Hematopoietic multipotent progenitor cell treated with erythropoietin and hydrocortisone succinate and interleukin-3 and kit ligand, for 4 days (in vitro differentiated cells): ENCODE measurements at regions not wholly inside any gene's neighbourhood (a gene's known extent, or its start where the extent isn't known, plus 50 kb on each side); places are given as distances from the start of the nearest gene placed in this dataset.

Experiments used
- DNase-seq: peaks from one replicate; pipeline ENCODE4 v3.0.0-alpha.2; 2015

DNA sequence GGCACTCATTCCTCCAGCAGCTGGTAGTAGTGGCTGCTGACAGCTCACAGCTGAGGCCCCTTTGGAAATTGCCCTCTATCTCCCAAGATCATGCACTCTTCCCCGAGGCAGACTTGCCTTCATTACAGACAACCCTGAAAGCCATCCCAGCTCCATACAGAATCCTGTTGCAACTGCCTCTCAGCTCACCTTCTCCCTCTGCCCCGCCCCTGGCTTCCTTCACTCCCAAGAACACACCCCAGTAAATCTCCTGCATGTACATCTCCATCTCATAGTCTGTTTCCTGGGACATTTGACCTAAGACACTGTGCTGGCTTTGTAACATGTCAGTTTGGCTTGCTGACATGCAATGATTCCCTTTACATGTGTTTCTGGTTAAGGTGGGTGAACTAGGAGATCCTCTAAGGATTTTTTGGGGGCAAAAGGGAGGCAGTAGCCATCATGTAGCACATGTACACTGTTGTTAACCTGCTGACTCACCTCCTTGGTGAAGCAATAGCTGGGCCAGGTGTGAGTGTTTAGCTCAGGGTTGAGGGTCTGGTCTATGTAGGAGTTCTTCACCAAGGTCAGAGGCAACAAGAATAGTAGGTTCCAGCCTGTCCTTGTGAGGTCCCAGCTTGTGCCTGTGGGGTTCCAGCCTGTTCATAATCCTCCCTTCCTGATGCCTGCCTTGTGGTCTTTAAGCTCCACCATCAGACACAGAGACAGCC lies 179.6 kb downstream of the CSNK2A3 start:
- DNase-seq: no peak

DNA sequence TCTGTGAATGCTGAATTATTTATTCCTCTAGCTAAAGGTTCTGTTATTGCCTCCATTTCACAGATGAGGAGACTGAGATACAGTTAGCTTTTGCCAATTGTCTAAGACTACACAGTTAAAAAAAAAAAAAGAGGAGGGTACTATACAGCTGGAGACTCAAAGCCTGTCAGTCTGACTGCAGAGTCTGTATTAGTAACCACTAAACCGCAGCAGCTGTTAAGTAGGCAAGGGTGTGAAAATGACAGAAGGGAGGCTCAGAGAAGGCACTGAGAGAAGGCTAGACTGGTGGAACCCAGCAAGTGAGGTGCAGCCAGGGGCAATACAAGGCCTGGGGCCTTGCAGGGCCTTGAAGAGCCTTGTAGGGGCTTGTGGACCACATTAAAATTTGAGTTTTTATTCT lies 181.2 kb downstream of the CSNK2A3 start:
- DNase-seq: no peak

DNA sequence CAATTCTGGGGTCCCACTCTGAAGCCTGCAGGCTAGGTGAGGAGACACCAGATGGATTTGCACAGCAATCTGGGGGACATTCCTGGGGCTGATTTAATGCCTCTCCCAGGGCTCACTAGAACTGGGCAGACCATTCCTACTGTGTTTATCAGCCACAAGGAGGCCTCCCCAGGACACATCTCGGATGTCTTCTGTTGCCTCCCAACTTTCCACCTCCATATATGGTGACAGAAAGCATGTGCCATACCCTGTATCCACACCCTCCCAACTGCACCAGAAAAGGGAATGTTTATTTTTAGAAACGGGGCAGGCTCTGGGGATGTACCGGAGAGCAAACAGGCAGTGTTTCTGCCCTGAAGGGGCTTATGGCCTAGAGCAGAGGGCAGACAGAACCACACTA lies 181.8 kb downstream of the CSNK2A3 start:
- no peak for DNase-seq

DNA sequence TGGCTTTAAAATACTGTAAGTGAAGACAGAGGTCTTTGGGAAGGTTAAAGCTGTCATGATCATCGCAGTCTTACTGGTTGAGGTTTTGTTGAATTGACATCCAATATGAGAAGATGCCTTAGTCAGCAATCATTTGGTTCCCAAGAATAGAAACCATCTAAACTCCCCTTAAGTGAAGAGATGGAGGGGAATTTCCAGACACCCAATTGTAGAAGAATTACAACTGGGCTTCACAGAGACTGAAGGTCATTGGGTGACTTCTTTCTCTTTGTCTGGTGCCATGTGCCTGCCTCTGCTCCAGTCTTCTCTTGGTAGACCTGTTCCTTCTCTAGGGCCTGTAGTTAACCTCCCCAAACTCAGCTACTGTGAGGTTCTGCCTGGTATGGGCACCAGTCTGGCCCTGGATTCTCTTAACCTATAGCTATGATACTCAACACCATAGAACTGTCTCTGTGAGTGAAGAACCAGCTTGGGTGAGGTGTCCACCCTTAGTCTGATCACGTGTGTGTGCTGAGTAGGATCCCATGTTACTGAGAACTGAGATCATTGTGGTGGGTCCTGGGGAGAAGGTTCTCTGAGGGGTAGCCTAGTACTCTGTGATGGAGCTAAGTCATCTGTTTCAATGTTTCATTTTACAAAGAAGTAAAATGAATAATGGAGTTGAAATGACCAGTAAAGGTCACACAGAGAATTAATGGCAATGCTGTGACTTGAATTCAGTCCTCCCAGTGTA lies 182.5 kb downstream of the CSNK2A3 start:
- DNase-seq: no peak

DNA sequence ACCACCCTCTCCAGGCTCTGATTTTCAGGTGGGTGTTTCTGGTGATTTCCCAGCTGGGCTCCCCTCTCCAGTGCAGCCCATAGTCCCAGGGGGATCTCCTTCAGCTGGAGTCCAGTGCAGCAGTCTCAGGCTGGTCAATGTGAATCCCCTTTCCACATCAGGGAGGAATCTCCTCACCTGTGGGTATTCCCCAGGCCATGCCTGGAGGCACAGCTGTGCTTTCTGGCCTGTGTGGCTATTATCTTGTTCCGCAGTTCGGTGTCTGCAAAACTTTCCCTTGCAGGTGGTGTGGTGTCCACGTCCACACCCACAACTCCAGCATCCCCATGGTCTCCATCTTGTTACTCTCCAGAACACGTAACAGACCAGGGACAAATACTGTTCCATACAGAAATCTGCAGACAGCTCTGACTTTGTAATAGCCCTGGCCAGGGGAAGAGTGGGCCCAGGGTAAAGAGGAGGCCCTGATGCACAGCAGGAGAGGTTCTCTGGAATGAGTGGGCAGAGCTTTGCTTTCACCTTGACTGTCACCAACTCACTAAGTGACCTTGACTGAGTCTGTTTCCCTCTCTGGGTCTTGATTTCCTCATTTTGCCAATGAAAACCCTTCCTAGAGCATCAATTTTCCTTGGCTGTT lies 183.2 kb downstream of the CSNK2A3 start:
- no peak for DNase-seq

DNA sequence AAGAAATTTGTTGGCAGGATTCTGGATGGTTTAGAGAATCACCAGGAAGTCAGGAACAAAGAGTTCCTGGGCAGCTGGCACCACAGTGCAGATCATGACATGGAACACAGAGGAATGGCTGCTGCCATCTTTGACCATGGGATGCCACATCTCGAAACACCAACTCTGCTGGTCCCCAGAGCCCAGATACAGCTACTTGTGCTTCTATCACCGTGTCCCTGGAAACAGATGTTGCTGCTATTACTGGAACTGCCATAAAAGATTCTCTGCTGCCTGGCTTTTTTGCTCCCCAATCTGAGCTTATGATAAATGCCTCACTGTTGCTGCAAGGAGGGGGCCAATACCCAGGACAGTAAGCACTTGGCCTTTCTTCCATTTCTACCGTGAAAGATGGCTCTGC lies 185.2 kb downstream of the CSNK2A3 start:
- DNase-seq: no peak

DNA sequence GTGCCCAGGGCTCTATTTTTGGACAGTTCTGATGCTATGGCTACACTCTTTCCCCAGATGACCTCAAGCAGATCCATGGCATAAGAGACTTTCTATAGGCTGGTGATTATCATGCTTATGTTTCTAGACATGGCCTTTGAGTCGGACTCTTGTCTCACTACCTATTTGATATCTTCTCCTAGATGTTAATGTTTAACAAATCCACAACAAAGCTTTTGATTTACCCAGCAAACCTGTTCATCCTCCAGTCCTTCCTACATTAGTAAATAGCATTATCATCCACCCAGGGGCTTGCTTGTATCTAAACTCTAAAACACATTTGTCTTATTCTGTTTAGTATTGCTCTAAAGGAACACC lies 188.7 kb downstream of the CSNK2A3 start:
- DNase-seq: no peak

DNA sequence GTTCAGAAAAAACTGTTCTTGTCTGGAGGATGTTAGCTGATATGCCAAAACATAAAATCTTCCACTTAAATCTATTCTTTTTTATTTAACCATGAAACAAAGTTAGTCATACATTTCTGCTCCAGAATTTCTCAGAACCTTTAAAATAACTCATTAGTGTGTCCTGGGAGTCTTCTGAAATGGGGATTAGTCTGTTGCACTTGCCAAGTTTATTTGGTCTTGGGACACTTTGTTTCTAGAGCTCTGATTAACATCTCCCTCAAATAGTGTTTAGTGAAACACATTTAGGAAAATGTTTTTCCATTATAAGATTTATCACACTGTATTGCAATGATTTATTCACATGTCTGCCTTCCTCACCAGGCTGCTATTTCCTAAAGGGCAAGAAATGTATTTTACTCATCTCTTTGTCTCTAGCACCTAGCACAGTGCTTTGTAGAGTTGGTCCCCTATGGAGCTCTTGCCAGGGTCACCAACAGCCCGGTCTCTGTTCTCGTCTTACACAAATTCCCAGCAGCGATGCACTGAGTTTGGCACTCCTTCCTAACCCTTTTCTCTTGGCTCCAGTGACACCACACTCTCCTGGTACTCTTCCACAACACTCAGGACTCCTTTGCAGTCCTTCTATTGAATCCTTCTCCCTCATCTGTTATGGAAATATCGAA lies 189.2 kb downstream of the CSNK2A3 start:
- no peak for DNase-seq

DNA sequence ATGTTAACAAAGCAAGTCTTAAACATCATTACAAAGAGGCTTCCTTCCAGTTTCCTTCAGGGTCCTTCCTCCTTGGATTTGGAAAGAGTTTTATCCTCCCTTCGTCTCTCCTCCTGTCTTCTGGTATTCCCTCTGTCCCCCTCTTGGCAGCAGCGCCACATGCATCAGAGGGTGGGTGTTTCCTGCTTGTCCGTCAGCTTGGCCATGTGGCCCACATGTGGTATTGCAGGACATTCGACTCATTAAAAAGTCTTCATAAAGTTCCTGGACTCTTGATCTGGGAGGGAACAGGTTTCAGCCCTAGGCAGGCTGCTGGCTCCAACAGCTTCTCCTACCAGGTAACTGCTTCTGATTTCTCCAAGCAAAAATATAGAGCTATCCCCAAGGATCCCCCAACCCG lies 189.8 kb downstream of the CSNK2A3 start:
- peak; percentile 12 for DNase-seq

DNA sequence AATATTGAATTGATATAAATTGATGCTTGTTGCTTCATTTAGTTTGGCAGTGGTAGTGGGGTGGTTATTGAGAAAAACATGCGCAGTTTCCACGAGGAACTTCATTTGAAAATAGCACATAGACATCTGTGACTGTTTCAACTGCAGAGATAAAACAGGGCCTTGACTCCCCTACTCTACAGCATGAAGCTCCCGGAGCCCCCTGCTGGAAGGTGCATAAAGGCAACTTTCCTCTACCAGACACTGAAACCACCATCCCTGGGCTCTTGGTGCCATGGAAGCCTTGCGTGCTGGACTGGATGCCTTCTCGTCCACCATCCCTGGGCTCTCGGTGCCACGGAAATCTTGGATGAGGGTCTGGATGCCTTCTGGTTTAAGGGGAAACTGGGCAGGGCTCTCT lies 195.9 kb downstream of the CSNK2A3 start:
- peak; percentile 76 for DNase-seq

DNA sequence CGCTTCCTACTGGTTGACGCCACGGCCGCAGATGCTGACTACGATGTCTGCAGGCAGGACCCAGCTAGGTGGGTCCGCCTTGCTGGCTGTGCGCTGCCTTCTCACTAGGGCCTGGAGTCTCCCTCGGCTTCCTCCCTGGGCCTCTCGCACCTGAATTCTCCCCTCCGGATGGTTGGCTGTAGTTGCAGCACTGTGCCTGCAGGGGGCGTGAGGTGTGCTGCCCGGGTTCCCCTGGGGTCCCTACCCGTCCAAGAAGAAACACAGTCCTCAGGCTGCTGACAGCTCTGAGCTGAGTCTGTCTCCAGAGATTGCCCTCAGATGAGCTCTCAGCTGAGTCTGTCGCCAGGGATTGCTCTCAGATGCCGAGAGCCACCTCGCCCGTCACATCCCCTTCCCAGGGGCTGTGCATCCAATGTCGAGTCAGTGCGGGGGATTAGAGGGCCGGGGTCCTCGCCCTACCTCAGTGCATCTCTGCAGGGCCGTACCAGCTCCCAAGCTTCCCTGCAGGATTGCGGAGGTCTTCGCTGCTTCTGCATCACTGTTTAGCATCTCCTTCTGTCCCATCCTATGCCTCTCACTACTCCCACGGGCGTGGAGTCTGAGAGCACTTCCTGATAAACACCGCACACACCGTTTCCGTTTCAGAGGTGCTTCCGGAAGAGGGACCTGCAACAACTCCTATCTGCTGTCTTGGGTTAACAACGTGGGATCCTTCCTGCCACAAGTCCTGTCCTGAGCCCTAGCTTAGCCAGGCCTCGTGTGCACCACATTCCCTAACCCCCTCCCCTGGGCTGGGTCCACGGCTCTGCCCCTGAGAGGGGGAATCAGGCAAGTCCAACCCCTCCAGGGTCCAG lies 196.9 kb downstream of the CSNK2A3 start:
- DNase-seq: peak; percentile 29

DNA sequence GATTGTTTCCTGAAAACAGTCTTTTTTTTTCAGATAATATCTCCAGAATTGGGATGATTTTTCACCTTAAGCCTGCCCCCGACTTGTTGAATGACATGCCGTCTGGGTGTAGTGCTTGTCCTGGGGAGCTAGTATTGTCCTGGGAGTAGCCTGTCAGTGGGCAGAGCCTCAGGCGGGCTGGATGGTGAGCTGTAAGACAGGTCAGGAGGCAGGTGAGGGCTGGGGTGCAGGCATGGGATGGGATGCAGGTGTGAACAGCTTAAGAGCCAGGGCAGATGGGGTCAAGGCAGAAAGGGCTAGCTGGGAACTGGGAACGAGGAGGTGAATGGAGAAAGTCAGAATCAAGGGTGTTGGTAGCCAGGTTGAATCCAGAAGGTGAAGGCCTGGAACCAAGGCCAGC lies 200.2 kb downstream of the CSNK2A3 start:
- no peak for DNase-seq

DNA sequence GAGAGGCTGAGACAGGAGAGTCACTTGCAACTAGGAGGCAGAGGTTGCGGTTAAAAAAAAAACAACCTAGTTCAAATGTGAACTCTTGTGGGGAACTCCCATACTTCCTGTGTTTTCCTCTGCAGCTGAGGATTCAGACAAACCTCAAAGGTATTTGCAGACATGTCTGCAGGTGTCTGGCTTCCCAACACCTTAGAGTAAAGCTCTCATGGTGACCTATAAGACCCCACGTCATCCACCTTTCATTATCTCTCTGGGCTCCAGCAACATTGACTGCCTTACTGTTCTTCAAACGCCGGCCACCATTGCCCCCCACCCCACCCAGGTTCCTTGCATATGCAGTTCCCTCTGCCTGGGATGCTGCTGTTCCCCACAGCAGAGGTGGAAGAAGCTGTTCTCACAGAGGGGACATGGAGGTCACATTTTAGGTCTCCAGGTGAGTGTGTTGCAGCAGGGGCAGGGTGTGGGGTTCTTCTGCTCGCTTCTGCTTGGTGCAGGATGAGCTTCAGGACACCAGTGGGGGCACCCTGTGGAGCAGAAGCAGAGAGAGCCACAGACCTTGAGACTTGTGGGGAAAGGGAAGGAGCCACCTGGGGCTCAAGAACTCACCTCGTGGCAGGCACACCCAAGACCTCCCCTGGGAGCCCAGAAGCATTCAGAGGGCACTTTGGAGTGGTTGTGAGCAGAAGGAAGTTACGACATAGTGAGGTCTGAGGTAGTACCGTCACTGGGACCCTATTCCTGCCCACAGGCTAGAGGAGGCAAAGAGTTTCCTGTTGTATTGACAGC lies 203.2 kb downstream of the CSNK2A3 start:
- peak; percentile 45 for DNase-seq

DNA sequence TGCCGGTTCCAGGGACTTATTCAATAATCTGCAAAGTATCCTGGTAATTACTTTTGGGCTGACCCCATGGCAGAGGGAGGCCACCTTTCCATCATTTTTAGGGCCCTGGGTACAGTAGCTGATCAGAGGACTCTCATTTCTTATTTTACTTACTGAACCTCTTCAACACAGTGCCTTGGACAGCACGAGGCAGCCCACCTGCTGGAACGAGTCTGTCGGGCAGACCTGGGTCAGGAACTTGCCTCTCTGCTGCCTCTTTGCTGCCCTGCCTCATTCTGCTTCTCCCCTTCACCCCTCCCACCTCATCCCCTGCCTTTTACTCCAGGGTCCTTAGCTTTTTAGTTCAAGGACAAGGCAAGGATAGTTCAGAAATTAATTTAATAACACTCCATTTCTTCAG lies 204.5 kb downstream of the CSNK2A3 start:
- DNase-seq: no peak

DNA sequence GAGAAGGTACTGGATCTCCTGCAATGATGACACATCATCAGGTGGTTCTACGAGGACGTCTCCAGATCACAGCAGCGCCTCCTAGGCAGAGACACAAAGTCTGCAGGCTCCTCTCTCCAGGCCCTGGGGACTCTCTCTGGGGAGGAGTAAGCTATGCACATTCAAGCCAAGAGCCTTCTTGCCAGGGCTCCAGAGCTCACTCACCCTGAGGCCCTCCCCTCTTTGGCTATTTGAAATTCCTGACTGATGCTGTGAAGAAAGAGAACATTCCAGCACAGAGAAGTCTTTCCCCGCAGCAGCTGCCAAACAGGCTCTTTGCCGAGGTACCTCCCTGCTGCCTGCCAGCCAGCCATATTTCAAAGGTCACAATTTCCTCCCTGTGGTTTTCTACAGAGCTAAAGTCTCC lies 204.9 kb downstream of the CSNK2A3 start:
- peak; percentile 7 for DNase-seq

DNA sequence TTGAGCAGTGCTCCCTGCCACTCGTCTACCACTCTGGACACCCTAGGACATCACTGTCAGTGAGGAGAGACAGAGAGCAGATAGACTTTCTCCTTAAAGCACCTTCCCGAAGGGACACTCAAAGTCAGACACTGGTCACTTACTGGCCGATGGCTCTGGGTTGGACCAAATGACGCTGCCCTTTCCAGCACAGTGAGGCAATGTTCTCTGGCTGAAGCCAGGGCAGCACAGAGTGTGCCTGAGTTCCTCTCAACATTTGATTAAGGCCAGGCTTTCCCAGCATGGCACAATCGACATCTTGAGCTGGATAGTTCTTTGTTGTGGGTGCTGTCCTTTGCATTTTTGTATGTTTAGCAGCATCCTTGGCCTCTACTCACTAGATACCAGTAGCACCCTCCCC lies 206.2 kb downstream of the CSNK2A3 start:
- no peak for DNase-seq

DNA sequence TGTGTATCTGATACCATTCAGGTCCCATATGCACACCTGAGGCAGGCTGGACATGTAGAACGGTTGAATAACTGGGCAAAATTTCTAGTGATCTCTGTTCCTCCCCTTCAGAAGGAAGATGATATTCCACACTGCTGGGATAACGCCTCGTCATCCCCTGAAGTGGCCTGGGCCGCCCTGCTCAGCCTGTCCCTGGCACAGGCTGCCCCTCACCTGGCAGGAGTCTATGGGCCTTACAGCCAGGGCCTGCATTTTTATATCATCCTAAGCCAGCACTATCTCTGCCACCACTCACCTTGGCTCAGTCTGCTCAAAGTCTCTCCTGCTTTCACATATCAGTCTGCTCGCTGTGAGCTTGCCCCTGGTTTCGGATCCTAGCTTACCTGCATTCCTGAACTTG lies 209.2 kb downstream of the CSNK2A3 start:
- no peak for DNase-seq

DNA sequence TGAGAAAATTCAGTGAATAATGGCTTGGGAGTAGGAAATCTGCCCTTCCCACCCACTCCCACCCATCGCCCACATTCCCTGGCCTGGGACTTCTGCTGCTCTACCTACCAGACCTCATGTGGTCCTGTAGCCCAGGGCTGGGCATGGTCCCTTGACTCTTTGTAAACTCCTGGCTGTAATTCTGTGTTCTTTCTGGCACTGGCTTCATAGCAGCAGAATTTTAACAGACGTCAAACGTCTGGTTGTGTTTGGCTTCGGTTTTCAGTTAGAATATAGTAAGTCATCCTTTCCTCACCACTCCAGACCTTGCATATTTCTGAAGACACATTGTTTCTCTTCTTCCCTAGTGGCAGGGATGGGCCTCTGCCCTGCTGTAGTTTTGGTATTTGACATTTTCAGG lies 210.6 kb downstream of the CSNK2A3 start:
- DNase-seq: no peak

DNA sequence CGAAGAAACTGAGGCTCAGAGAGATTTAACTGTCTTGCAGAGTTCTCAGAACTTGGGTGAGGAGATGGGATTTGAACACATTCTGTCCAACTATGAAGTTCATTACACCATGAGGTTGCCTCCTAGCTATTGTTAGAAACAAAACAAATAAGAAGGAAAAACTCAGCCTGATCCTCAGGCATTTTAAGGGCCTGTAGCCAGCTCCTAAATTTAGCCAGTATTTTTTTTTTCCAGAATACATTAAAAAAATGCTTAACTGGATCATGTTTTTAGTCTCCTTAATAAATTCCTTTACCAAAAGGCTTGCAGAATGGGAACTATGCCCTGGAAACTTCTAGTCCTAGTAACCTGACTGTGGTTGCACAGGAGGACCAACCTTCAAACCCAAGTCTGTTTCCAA lies 212.0 kb downstream of the CSNK2A3 start:
- no peak for DNase-seq

DNA sequence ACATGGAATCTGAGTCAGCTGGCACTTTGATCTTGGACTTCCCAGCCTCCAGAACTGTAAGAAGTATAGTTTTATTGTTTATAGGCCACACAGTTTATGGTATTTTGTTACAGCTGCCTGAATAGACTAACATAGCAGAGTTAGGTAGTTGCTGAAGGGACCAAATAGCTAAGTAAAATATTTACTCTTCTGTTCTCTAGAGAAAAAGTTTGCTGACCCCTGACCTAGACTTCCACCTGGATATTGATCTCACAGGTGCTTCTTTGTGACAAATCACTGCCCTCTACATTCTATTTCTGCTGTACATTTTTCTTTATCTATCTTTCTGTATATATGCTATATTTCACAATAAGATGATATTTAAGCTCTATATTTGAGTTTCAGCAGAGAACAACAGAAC lies 212.5 kb downstream of the CSNK2A3 start:
- no peak for DNase-seq

DNA sequence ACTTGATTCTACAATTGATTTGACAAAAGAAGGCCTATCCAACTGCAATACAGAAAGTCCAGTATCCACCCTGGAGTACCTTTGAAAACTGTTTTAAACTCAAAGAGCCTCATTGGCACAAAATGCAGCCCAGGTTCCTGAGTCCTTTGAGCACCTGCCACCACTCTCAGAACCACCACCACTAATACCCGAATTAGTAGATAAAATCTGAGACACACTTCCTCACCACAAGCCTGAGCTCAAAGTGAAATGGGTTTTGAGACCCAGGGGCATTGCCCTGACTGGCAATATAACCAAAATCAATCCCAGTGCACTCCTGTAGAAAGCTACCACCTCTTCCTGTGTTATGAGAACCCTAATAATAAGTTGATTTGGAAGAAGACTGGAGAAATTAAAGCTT lies 215.7 kb downstream of the CSNK2A3 start:
- DNase-seq: peak; percentile 7
